T-helper 1 cell treated with Interleukin-12 subunit alpha and Interleukin-12 subunit beta and Interleukin-4 antibody, amounts not matched to agents 30 ng/mL and 1 ng/mL, for 36 hours (primary cell): ENCODE measurements at regions not wholly inside any gene's neighbourhood (a gene's known extent, or its start where the extent isn't known, plus 50 kb on each side); places are given as distances from the start of the nearest gene placed in this dataset.
"Not testable (repeated sequence)": the region's sequence is repeated elsewhere in the genome, so short reads cannot be mapped to it uniquely, and the experiment has no call there.

Experiments
- intact Hi-C: fragments of 100-400 bp; cut with micrococcal nuclease; formaldehyde crosslinking; loops from one replicate; pipeline ENCODE4 v1.15.1; 2024

DNA sequence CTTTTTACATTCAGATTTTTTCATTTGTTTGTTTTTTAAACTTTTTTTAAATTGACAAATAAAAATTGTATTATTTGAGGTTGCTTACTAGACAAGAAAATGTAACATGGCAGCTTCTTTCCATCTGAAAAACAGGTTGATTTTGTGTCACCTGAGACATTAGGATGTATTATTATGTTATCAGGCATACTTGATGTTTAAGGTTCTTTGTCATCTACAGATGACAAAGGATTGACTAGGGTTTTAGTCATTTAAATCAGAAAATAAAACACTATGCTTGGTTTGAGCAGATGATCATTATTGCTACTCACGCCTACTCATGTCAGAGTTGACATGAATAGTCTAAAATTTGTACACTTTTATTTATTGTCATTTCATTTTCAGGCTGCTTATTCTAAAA lies 1494.5 kb downstream of the SLITRK5 start:
- intact Hi-C loops = no loop called here

DNA sequence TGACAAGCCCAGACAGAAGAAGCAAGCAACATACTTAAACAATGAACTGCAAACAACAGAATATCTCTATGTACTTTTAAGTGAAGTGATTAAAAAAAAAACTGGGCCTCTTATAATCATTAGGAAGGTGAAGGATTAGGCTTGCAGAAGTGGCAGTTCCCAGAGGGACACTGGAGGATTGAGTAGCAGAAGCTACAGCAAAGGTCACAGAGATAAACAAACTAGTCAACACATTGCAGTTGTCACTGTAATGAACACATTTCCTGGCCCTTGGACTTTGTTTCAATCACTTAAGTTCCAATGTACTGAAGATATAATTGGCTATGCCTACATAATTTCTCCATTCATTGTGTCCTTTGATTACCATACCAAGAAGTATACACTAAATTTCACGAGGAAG lies 1498.8 kb downstream of the SLITRK5 start:
- intact Hi-C loops = no loop called here

DNA sequence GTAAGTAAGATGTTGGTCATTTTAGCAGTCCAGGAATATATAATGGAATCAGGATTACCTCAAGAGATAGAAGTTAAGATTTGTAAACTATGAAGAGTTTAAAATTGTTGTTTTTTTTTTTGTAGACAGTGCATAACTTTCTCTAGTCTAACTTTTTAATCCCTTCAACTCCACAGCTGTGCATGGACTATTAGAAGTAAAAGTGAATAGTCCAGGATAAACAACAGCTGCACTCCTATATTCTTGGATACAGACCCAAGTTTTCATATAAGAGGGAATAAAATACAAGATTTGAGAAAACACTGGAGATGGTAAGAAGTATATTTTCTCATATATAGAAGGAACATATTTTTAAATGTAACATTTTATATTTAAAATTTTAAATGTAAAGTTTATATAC lies 1509.9 kb downstream of the SLITRK5 start:
- intact Hi-C loops = no loop called here

DNA sequence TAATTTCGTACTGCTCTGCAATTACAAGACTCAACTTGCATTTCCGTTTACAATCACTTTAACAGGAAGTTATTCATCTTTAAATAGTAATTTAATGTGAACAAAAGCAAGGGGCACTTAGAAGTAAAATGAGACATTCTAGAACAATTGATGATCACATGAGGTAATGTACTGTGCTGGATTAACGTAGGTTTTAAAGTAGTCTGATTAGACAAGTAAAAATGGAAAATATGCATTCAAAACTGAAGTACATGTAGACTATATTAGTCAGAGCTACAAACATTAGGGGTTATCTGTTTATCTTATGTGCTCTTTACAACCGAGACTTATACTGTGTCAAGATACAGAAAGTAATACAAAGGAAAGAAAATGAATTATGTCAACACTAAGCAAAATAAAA lies 1528.0 kb downstream of the SLITRK5 start:
- intact Hi-C loops = no loop called here

DNA sequence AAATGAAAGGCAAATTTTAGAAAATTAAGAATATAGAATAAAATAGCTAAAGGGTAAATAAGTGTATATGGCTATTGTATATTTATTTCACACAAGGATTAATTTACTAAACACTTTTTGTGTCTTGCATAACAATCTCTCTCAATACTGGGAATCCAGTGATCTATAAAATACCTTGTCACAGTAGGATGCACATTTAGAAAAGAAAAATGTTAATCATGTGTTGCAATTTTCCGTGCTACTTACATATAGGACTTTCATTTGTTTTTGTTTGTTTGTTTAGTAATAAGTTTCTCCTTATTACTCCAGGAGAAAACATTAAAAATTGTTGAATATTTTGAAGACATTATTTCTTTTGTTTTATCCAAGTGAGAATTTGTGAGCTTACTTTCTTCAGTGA lies 1533.3 kb downstream of the SLITRK5 start:
- intact Hi-C loops = no loop called here

DNA sequence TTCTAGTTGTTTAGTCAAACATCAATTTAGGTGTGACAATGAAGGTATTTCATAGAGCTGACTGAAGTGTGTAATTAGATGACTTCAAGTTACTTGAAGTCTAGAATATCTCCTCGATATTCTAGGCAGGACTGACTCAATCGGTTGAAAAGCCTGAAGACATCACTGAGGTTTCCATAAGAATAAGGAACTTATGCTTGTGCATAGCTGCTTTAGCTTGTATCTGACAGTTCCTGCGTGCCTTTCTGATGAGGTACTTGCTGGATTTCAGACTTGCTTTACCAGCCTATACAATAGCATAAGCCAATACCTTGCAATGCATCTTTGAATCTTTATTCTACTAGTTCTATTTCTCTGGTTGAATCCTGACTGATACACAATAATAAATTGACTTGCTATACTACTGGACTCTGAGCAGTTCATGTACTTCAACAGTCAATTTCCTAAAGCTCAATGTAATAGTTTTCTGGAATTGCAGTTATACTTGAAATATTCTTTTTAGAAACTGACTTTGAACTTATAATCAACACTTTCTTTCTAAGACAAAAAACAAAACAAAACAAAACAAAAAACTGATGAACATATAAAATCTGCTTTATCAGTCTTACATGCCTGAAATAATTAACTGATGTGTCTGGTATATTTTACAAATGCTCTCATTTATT lies 1534.8 kb downstream of the SLITRK5 start:
- intact Hi-C loops = no loop called here

DNA sequence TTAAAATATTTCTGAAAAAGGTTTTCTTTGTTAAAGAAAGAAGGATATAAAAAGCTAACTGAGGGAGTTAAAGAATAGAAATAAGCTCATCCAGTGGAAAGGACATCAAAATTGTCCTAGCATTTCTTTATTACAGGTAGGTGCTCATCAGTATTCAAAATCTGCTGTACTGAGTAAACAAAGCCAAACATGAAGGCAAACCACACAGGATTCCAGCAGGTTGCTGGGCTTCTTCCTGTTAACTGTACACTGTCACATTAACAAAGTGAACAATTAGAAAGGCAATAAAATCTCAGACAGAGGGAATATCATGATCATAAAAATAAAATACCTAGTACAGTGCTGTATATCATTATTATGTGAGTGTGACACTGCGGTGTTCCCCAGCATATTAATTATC lies 1541.0 kb downstream of the SLITRK5 start:
- intact Hi-C loops = no loop called here

DNA sequence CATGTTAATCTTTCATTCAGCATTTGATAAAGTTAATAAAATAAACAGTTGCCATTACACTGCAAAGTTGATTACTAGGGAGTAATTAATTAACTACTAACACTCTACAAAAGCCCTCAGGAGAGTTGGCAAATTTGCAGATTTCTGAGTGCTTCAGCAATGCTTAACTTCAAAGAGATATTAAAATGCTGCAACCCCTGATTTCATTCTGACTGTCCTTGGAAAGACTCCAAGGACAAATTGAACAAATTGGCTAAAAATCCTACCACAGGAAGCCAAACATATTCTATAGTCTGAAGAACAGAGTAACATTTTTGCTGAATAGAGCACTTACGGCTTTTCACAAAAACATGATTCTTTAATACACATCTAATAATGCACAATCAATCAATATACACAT lies 1543.0 kb downstream of the SLITRK5 start:
- intact Hi-C loops = no loop called here

DNA sequence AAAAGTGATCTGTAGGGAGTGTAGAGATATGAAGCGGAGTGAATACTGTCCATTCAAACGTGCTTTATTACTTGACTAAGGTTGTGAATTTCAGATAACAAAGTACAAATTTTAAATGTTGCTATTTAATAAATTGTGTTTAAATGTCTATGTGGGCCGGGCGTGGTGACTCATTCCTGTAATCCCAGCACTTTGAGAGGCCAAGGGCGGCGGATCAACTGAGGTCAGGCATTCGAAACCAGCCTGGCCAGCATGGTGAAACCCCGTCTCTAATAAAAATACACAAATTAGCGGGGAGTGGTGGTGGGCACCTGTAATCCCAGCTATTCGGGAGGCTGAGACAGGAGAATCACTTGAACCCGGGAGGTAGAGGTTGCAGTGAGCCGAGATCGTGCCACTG lies 1544.1 kb downstream of the SLITRK5 start:
- intact Hi-C loops = not testable (repeated sequence)

DNA sequence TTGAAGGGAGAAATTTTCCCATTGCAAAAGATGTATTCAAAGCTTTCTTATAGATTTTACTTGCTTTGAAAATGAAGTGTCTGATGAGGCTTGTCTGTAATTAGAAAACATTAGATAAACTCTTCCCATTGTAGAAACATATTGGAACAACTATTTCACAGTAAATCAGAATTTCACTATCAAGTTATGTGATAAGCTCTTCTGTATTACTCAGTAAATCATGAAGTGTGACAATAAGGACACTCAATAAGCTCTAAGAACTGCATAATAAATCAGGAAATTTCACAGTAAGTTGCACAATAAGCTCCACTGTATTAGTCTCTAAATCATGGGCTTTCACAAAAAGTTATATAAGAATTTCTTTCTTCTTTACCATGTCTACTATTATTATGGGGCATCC lies 1546.6 kb downstream of the SLITRK5 start:
- intact Hi-C loops = no loop called here

DNA sequence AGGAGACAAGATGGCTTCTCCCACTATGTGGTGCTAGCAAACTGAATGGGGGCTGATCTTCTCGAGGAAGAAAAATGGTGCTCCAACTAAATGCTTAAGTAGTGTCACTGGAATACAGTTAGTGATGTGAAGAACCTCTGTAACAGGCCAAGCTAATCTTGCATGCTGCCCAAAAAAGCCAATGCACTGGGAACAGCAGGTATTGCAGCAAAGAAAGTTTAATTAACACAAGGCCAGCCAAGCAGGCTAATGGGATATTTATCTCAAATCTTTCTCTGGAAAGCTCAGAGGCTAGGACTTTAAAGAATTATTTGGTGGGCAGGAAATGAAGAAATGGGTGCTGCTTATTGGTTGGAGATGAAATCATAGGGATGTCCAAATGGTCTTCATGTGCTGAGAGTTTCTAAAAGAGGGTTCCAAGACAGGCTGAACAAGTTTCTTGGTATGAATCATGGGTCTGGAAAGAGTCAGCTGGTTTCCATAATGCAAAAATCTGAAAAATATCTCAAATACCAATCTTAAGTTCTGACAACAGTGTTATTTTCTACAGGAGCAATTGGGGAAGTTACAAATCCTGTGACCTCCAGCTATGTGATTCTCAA lies 1550.5 kb downstream of the SLITRK5 start:
- intact Hi-C loops = no loop called here

DNA sequence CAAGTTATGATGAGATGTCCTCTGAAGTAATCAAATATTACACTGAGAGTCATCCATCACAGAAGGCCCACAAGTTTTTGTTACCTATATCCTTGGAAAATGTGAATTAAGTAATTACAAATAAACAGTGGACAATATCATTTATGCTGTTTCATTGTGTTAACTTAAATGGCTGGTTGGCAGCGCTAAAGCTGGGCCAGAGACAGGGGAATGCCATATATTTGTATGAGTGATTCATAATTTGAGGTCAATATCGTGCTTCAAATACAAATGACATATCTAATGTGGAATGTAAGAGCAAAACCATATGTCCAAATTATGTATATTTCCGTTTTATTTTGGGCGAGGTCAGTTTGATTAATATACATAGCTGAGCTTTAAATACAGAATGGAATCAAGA lies 1556.2 kb downstream of the SLITRK5 start:
- intact Hi-C loops = no loop called here

DNA sequence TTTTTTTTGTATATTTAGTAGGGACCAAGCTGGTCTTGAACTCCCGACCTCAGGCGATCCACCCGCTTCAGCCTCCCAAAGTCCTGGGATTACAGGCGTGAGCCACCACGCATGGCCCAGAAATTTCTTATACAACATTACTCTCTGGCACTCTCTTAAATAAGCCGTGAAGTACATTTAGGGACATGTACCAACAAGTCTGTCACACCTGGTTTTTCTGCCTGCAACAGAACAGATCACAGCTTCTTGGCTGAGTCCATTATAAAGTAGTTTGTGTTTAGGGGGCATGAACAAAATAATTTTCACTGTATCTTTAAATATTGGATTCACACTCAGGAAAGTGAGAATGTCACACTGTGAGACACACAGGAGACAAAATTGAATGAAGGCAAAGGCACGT lies 1567.3 kb downstream of the SLITRK5 start:
- intact Hi-C loops = no loop called here

DNA sequence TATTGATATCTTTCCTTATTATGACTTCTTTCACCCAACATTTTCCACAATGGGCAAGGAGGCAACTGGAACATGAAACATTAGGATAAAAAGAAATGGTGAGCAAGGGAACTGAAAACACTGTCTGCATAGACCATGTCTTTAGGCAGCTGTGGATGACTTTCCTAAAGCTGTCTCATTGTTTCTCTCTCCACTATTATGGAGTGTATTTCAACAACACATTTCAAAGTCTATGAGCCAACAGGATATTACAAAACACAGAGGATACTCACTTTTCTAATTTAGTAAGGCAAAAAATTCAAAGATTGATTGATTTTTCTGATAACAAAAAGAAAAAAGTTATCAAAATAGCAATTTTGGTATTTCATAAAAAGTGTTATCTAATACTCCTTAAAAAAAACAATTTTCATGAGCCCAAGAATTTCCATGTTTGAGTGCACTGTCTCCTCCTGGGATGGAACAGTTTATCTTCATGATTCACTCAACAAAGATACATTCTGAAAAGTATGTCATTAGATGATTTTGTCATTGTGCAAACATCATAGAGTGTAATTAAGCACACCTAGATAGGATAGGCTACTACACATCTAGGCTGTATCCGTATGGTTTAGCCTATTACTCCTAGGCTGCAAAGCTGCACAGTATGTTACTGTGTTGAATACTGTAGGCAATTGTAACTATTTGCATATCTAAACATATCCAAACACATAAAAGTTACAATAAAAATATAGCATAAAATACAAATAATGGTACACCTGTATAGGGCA lies 1568.4 kb downstream of the SLITRK5 start:
- intact Hi-C loops = no loop called here

DNA sequence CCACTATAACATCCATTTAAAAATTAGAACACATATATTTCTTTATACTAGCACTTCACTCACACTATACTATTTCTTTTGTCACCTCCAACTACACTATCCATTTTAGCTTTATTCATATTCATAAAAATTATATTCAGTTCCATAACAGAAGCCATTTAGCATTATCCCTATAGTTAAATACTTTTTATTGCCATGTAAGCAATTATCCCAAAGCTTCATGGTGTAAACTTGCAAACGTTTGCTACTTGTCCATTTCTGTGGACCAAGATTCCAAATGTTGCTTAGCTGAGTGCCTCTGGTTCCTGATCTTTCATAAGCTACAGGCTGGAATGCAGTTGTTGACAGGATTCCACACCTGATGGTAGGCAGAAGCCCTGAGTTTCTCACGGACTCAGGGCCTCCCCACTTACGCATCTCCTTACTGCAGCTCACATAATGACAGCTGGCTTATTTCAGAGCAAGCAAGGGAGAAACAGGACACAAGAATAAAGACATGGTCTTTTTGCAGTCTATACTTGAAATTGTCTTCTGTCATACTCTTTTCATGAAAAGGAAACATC lies 1584.8 kb downstream of the SLITRK5 start:
- intact Hi-C loops = no loop called here

DNA sequence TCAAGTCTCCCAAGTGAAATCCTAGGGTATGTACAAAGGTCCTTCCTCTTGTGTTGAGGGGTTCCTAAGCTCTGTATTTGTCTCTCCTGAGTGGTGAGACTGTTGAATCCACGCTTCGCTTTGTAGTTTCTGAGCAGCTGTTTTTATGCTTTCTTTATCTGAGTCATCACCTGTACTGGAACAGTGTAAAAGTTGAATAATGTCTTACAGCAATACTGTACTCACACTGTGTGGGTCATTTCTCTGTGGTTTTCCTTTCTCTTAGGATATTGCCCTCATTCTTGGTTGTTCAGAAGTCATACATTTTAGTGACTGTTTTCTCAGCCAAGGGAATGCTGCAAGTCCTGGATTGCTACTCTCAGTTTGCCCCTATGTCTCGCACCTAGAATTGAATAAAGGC lies 1596.6 kb downstream of the SLITRK5 start:
- intact Hi-C loops = no loop called here

DNA sequence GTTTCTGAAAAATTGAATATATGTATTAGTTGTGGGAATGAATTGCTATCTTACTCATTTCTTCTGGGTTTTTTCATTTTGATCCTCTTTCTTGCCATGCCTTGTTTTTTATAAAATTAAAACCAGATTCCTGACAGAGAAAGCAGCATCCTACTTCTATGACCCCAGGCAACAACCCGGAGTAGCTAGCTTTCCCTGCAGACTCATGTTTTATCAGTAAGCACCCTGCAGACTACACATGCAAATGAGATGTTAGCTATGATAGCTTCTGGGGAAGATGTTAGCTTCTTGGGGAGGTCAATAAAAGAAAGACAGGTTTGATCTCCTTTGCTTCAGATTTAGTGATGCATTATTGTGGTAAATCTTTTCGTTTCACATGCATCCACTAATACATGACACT lies 1598.6 kb downstream of the SLITRK5 start:
- intact Hi-C loops = no loop called here

DNA sequence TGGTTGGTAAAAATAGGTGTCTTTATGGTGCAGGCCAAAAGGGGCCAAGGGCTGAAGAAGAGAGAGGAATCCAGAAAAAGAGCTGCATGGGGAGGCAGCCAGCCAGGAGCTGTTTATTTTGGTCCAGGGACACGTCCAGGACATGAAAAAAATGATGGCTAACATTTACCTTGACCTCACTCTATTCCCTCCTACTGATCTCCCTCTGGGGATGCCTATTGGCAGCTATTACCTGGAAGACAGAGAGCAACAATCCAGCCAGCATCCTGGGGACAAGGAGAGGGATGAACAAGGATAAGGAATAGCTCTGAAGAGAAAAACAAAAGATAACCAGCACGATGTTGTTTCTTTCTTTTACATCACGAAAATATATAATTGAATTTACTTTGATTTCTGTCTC lies 1599.6 kb downstream of the SLITRK5 start:
- intact Hi-C loops = no loop called here

DNA sequence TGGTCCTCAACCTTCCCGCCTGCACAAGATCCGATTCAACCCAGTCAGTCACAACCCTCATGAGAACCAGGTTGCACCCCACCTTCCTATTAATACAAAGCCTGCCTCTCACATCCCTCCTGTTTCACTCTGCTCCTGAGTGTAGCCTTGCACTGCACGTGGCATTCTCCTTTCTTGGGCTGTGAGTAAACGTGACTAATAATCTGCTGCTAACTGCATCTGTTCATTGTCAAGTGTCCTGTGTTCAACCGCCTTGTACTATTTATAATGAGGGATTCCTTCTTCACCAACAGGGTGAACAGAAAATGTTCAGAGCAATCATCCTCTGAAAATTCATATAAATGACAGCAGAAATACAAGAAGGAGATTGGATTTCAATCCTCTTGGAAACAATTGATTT lies 1608.2 kb downstream of the SLITRK5 start:
- intact Hi-C loops = no loop called here

DNA sequence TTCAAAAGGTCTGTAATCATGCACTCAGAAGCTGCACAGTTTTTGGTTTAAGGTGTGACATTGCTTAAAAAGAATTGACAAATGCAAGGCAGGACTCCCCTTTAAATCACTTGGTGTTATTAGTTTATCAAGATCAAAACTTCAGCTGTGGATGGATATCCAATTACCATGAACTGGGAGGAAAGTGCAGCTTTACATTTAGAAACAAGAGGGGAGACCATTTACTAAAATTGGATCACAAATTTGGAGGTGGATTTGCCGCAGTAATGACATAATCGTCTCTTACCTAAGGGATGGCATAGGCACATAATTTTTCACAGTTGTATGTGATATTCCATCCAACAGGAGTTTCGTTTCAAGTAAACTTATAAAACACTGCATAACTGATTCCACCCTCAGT lies 1610.2 kb downstream of the SLITRK5 start:
- intact Hi-C loops = no loop called here

DNA sequence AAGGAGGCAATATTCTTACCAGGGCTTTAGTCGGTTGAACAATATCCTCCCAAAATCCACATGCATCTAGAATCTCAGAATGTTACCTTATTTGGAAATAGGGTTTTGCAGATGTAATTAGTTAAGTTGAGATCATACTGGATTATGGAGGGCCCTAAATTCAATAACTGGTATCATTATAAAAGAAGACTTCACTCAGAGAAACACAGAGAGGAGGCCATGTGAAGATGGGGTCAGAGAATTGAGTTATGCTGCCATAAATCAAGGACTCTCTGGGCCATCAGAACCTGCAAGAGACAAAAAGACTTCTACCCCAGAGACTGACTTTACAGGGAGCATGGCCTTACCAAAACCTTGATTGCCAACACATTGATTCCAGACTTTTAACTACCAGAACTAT lies 1611.1 kb downstream of the SLITRK5 start:
- intact Hi-C loops = no loop called here

DNA sequence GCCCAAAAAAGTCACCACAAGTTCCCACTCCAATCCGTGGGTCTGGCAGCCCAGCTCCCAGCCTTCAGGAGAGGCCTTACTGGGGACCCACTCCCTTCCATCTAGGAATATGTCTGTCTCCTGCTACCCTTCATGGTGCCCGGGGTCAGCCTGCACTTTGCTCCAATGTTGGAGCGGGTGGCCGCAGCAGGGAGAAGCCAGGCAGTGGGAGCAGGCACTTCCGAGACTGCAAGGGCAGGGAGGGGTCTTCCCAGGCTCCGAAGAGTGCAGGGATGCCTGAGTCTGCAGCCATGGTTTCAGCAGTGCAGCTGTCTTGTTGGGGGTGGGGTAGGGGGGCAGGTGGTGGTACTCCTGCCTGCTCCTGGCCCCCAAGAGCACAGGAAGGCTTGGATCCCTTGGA lies 1616.2 kb downstream of the SLITRK5 start:
- intact Hi-C loops = no loop called here
